H1 (cell line): ENCODE measurements at regions not wholly inside any gene's neighbourhood (a gene's known extent, or its start where the extent isn't known, plus 50 kb on each side); places are given as distances from the start of the nearest gene placed in this dataset.

Experiments used
- HDAC6 ChIP-seq: IDR thresholded peaks from one replicate; pipeline ENCODE4 v1.7.1; 2012; ENCODE audit warnings: low read depth, mild to moderate bottlenecking, inconsistent platforms, low read length, moderate library complexity
- KDM1A ChIP-seq: fragments of 200-600, 300-600 bp; sonication (generic); IDR thresholded peaks from 2 replicates; pipeline ENCODE4 v1.7.1; 2016; ENCODE audit warnings: mild to moderate bottlenecking, low read length, borderline replicate concordance
- RFX5 ChIP-seq: IDR thresholded peaks from 2 replicates; pipeline ENCODE4 v1.6.1; 2011; ENCODE audit warnings: low read depth, low read length, improper control_type of control experiment, borderline replicate concordance
- SP4 ChIP-seq: IDR thresholded peaks from 2 replicates; pipeline ENCODE4 v1.6.1; 2012; ENCODE audit warnings: low read length, inconsistent platforms
- TF ChIP-seq, protein P1 (sequence below): IDR thresholded peaks from 2 replicates; pipeline ENCODE4 v1.6.1; 2011; ENCODE audit warnings: low read length, improper control_type of control experiment

DNA sequence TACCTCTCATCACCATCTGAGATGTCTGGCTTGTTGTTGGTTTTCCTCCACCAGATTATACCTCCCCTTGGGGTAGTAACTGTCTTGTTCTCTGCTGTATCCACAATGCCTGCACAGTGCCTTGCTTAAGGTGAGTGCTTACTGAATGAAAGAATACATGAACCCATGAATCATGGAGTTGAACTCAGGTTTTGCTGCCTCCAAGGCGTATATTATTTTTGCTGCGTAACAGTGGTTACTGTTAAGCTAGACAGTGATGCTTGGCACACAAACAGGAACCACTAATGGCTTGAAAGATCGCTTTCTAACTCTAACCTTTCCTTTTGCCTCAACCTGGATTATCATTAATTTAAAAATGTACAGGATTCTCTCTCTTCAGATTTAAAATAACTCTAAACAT is 695.8 kb downstream of the TOX3 start (continued):
- no peak for TF ChIP-seq KDM1A
- no peak for TF ChIP-seq SP4
- TF ChIP-seq, protein P1, sequence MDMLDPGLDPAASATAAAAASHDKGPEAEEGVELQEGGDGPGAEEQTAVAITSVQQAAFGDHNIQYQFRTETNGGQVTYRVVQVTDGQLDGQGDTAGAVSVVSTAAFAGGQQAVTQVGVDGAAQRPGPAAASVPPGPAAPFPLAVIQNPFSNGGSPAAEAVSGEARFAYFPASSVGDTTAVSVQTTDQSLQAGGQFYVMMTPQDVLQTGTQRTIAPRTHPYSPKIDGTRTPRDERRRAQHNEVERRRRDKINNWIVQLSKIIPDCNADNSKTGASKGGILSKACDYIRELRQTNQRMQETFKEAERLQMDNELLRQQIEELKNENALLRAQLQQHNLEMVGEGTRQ: no peak
- no peak for TF ChIP-seq RFX5
- no peak for TF ChIP-seq HDAC6
